ENCODE measurements at regions not wholly inside any gene's neighbourhood (a gene's known extent, or its start where the extent isn't known, plus 50 kb on each side); places are given as distances from the start of the nearest gene placed in this dataset.

- TF ChIP-seq CTCF (optimal IDR thresholded peaks at IDR 0.05 in 1 of 3, IDR thresholded peaks at IDR 0.05 in 1 of 3, conservative IDR thresholded peaks at IDR 0.05 in 1 of 3; ENCODE audit: extremely low read depth in 1 of 3, insufficient read depth in 2 of 3, low read length in 3 of 3), result no peak
- no peak for TF ChIP-seq EZH2 (IDR thresholded peaks at IDR 0.05; ENCODE audit: low read length)
Measured at GRCh38 chr4:8747467-8748235, 124.0 kb downstream of the HMX1 start.
